Neural cell (in vitro differentiated cells): ENCODE measurements at regions not wholly inside any gene's neighbourhood (a gene's known extent, or its start where the extent isn't known, plus 50 kb on each side); places are given as distances from the start of the nearest gene placed in this dataset.

Experiments
- H2AFZ ChIP-seq: fragments of 200-600, 300-800 bp; sonication (generic), shearing (Covaris generic); 2 replicates; pipeline ENCODE4 v1.6.0; 2014; ENCODE audit warnings: low read depth, mild to moderate bottlenecking, antibody characterized with exemption, low read length, moderate library complexity
- H3F3A ChIP-seq: fragments of 200-600 bp; shearing (Covaris generic); 2 replicates; pipeline ENCODE4 v1.6.1; 2016; ENCODE audit warnings: mild to moderate bottlenecking, moderate library complexity, mixed read lengths, antibody characterized with exemption, low read length; ENCODE audit not compliant: insufficient read depth, poor library complexity, severe bottlenecking
- H3K27ac ChIP-seq: fragments of 200-600, 300-800 bp; sonication (generic), shearing (Covaris generic); 2 replicates; pipeline ENCODE4 v1.5.1; 2014; ENCODE audit warnings: mild to moderate bottlenecking, low read length, moderate library complexity
- H3K27me3 ChIP-seq: fragments of 300-800, 200-600 bp; sonication (generic), shearing (Covaris generic); 2 replicates; pipeline ENCODE4 v1.6.0; 2014; ENCODE audit warnings: mild to moderate bottlenecking, low read depth, low read length, moderate library complexity; ENCODE audit not compliant: insufficient read depth
- H3K36me3 ChIP-seq: fragments of 300-800, 200-600 bp; sonication (generic), shearing (Covaris generic); 2 replicates; pipeline ENCODE4 v1.5.1; 2014; ENCODE audit warnings: mild to moderate bottlenecking, antibody characterized with exemption, low read length, moderate library complexity; ENCODE audit not compliant: insufficient read depth
- H3K4me2 ChIP-seq: fragments of 300-800, 200-600 bp; sonication (generic), shearing (Covaris generic); 2 replicates; pipeline ENCODE4 v1.6.0; 2014; ENCODE audit warnings: mild to moderate bottlenecking, low read length
- H3K4me3 ChIP-seq: fragments of 300-800, 200-600 bp; sonication (generic), shearing (Covaris generic); 2 replicates; pipeline ENCODE4 v1.5.1; 2014; ENCODE audit warnings: mild to moderate bottlenecking, low read length, moderate library complexity
- H3K79me2 ChIP-seq: fragments of 200-600 bp; shearing (Covaris generic); replicated peaks from 2 replicates; pipeline ENCODE4 v1.6.0; 2014; ENCODE audit warnings: mild to moderate bottlenecking, low read length, moderate library complexity; ENCODE audit not compliant: insufficient read depth
- H3K9ac ChIP-seq: fragments of 300-800, 200-600 bp; sonication (generic), shearing (Covaris generic); 2 replicates; pipeline ENCODE4 v1.6.1; 2016; ENCODE audit warnings: mild to moderate bottlenecking, low read length, mixed read lengths
- H3K9me2 ChIP-seq: fragments of 200-600 bp; shearing (Covaris generic); 2 replicates; pipeline ENCODE4 v1.6.1; 2016; ENCODE audit warnings: mild to moderate bottlenecking, low read length, mixed read lengths; ENCODE audit not compliant: insufficient read depth
- H3K9me3 ChIP-seq: fragments of 200-600, 300-800 bp; sonication (generic), shearing (Covaris generic); 2 replicates; pipeline ENCODE4 v1.6.1; 2016; ENCODE audit warnings: mild to moderate bottlenecking, mixed run types, low read length, moderate library complexity, mixed read lengths
- H4K20me1 ChIP-seq: fragments of 200-600 bp; shearing (Covaris generic); 2 replicates; pipeline ENCODE4 v1.6.1; 2016; ENCODE audit warnings: mild to moderate bottlenecking, mixed run types; ENCODE audit not compliant: insufficient read depth
- EP300 ChIP-seq: fragments of 450-650 bp; conservative IDR thresholded peaks from 2 replicates; pipeline ENCODE4 v1.6.1; 2014; ENCODE audit warnings: antibody characterized with exemption, mild to moderate bottlenecking, moderate library complexity; ENCODE audit not compliant: poor library complexity, severe bottlenecking
- EZH2 ChIP-seq: fragments of 200-600, 300-800 bp; shearing (Covaris generic), sonication (generic); IDR thresholded peaks from 2 replicates; pipeline ENCODE4 v1.6.1; 2014; ENCODE audit warnings: antibody characterized with exemption, low read length, borderline replicate concordance, mild to moderate bottlenecking; ENCODE audit not compliant: insufficient read depth, poor library complexity, severe bottlenecking
- MXI1 ChIP-seq: fragments of 450-650 bp; conservative IDR thresholded peaks from 2 replicates; pipeline ENCODE4 v1.6.1; 2014; ENCODE audit warnings: antibody characterized with exemption, mild to moderate bottlenecking; ENCODE audit not compliant: poor library complexity, severe bottlenecking
- POLR2AphosphoS5 ChIP-seq: IDR thresholded peaks from 2 replicates; pipeline ENCODE4 v1.6.1; 2012
- RAD21 ChIP-seq: fragments of 450-650 bp; conservative IDR thresholded peaks from 2 replicates; pipeline ENCODE4 v1.6.1; 2014; ENCODE audit warnings: antibody characterized with exemption, mild to moderate bottlenecking, moderate library complexity
- SMC3 ChIP-seq: fragments of 450-650 bp; conservative IDR thresholded peaks from 2 replicates; pipeline ENCODE4 v1.6.1; 2014; ENCODE audit warnings: antibody characterized with exemption, mild to moderate bottlenecking, moderate library complexity; ENCODE audit not compliant: poor library complexity
- TAF1 ChIP-seq: IDR thresholded peaks from 2 replicates; pipeline ENCODE4 v1.6.1; 2012; ENCODE audit warnings: low read depth
- TF ChIP-seq, protein P1 (sequence below): IDR thresholded peaks from 2 replicates; pipeline ENCODE4 v1.6.1; 2012; ENCODE audit warnings: borderline replicate concordance
- TF ChIP-seq, protein P2 (sequence below): fragments of 450-650 bp; IDR thresholded peaks from 2 replicates; pipeline ENCODE4 v1.5.1; 2014; ENCODE audit warnings: antibody characterized with exemption, mild to moderate bottlenecking, moderate library complexity; ENCODE audit not compliant: poor library complexity, severe bottlenecking

DNA sequence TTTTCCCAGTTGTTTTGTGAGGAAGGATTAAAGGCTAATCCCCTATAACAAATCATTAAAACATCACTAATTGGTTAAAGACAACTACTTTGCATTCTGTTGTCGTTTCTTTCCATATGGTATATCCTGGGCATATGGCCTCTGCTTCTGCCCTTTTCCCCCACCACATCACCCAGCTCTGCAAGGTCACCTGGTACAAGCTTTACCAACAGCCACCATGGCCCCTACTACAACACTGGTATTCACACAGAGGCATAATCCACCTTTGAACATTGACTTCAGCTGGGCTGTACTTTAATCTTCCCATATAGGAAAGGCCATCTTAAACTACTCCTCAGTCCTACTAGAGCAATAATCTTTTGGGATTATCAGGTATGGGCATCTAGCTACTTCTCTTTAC lies 866.1 kb downstream of the TLE4 start:
- H3K9me2 ChIP-seq: no peaks in the 10 kb centered on the region

DNA sequence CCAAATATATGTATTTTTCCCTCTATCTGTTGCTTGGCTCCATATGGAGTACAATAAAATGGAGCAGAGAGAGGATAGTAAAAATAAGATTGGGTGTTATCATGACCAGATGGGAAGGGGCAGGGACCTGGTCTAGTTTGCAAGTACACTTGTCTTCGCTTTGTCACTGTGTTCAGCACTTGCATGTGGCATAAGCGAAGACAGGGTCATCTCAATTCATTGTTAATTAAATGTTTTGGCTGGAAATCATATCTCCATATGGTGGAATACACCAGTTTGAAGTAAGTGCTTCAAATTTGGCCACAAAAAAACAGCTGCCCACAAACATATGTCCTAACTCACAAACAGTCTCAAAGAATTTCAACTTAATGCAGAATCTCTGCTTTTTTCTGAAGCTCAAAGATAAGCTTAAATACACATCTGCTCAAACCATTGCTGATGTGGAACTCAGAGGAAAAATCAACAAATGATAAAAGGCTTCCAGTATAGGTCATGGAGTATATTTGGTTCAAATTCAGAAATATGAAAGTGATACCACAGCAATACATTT lies 865.4 kb downstream of the TLE4 start:
- Histone ChIP-seq H3K9me3 (no peaks in the 10 kb centered on the region), H3K27ac (no peak overlapping the region), H3K4me3 (no peak overlapping the region), H3K4me2 (no peak overlapping the region), H3K27me3 (no peaks in the 10 kb centered on the region), H3K9ac (no peak overlapping the region), H3K36me3 (no peaks in the 10 kb centered on the region), H3F3A (no peaks in the 10 kb centered on the region), H2AFZ (no peak overlapping the region), H3K79me2 (no peaks in the 10 kb centered on the region), H4K20me1 (no peaks in the 10 kb centered on the region), H3K9me2 (no peaks in the 10 kb centered on the region)
- TF ChIP-seq TAF1 (no peak), MXI1 (no peak), SMC3 (no peak), POLR2AphosphoS5 (no peak), EZH2 (no peak), EP300 (no peak), RAD21 (no peak)
- TF ChIP-seq, protein P1, sequence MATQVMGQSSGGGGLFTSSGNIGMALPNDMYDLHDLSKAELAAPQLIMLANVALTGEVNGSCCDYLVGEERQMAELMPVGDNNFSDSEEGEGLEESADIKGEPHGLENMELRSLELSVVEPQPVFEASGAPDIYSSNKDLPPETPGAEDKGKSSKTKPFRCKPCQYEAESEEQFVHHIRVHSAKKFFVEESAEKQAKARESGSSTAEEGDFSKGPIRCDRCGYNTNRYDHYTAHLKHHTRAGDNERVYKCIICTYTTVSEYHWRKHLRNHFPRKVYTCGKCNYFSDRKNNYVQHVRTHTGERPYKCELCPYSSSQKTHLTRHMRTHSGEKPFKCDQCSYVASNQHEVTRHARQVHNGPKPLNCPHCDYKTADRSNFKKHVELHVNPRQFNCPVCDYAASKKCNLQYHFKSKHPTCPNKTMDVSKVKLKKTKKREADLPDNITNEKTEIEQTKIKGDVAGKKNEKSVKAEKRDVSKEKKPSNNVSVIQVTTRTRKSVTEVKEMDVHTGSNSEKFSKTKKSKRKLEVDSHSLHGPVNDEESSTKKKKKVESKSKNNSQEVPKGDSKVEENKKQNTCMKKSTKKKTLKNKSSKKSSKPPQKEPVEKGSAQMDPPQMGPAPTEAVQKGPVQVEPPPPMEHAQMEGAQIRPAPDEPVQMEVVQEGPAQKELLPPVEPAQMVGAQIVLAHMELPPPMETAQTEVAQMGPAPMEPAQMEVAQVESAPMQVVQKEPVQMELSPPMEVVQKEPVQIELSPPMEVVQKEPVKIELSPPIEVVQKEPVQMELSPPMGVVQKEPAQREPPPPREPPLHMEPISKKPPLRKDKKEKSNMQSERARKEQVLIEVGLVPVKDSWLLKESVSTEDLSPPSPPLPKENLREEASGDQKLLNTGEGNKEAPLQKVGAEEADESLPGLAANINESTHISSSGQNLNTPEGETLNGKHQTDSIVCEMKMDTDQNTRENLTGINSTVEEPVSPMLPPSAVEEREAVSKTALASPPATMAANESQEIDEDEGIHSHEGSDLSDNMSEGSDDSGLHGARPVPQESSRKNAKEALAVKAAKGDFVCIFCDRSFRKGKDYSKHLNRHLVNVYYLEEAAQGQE: no peak
- TF ChIP-seq, protein P2, sequence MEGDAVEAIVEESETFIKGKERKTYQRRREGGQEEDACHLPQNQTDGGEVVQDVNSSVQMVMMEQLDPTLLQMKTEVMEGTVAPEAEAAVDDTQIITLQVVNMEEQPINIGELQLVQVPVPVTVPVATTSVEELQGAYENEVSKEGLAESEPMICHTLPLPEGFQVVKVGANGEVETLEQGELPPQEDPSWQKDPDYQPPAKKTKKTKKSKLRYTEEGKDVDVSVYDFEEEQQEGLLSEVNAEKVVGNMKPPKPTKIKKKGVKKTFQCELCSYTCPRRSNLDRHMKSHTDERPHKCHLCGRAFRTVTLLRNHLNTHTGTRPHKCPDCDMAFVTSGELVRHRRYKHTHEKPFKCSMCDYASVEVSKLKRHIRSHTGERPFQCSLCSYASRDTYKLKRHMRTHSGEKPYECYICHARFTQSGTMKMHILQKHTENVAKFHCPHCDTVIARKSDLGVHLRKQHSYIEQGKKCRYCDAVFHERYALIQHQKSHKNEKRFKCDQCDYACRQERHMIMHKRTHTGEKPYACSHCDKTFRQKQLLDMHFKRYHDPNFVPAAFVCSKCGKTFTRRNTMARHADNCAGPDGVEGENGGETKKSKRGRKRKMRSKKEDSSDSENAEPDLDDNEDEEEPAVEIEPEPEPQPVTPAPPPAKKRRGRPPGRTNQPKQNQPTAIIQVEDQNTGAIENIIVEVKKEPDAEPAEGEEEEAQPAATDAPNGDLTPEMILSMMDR: no peak

More for the DNA sequence above, 866.1 kb downstream of the TLE4 start:
- H3K27me3 ChIP-seq: no peaks in the 10 kb centered on the region
- no peak overlapping the region for H2AFZ ChIP-seq
- no peaks in the 10 kb centered on the region for H3K36me3 ChIP-seq
- no peak overlapping the region for H3K4me3 ChIP-seq
- no peak overlapping the region for H3K4me2 ChIP-seq
- H4K20me1 ChIP-seq: no peaks in the 10 kb centered on the region
- H3F3A ChIP-seq: no peaks in the 10 kb centered on the region
- H3K27ac ChIP-seq: no peak overlapping the region
- TF ChIP-seq MXI1 (no peak), EZH2 (no peak), RAD21 (no peak), SMC3 (no peak), TAF1 (no peak), POLR2AphosphoS5 (no peak)
- TF ChIP-seq, protein P2: no peak
- TF ChIP-seq, protein P1: no peak
- H3K79me2 ChIP-seq: no peaks in the 10 kb centered on the region
- no peak overlapping the region for H3K9ac ChIP-seq
- no peaks in the 10 kb centered on the region for H3K9me3 ChIP-seq
